ENCODE measurements at regions not wholly inside any gene's neighbourhood (a gene's known extent, or its start where the extent isn't known, plus 50 kb on each side); places are given as distances from the start of the nearest gene placed in this dataset.
"Not testable (repeated sequence)": the region's sequence is repeated elsewhere in the genome, so short reads cannot be mapped to it uniquely, and the experiment has no call there.

- DNase-seq (ENCODE audit: low read depth, low spot score) = no peak
These were observed 119.1 kb upstream of the CHORDC1 start for GRCh38 chr11:90341986-90342385.

- DNase-seq (ENCODE audit: low read depth, low spot score) = no peak
These were observed 109.6 kb upstream of the CHORDC1 start for GRCh38 chr11:90332415-90332814.

DNA sequence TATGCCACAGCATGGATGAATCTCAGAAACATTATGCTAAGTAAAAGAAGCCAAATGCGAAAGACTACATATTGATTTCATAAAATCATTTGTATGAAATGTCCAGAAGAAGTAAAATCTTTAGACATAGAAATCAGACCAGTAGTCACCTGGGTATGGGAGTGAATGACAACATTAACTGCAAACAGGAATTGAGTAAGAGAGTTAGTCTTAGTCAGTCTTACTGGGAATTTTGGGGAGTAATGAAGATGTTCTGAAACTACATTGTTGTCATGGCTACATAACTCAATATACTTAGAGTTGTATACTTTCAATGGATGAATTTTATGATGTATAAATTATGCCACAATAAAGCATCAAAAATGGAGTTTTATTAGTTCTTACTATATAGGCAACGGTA, 107.8 kb upstream of the CHORDC1 start:
- DNase-seq (ENCODE audit: low read depth, low spot score) = no peak

DNA sequence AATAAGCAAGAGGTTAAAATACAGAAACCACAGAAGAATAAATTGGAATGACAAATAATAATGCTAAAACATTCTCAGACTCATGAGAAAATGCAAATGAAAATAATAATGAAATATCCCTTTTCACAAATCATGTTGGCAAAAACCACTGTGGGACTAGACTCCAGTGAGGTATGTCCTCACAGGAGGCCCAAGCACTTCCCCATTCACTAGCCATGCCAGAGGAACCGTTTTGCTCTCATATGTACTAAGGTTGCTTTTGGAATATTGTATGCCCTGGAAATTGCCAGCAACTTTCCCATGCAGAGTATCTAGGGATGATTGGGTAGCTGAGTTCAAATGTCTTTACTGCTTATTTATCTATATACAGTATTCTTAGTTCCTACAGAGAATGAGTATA, 106.2 kb upstream of the CHORDC1 start:
- DNase-seq (ENCODE audit: low read depth, low spot score) = no peak

DNA sequence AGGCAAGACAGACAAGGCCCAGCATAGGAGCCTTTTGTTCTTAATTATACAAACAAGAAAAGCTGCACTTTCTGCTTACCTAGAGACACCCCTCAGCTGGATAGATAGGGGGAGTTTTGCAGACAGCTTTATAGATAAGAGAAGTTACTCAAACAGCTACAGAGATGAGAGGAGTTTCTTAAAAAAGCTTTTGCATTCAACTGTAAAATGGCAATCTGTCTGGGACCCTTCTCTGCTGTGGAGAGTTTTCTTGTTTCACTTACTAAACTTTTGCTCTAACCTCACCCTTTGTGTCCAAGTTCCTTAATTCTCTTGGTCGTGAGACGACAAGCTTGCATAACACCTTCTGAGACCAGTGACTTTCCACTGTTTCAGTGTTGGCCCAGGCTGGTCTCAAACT, 103.8 kb upstream of the CHORDC1 start:
- no peak for DNase-seq (ENCODE audit: low read depth, low spot score)

- no peak for DNase-seq (ENCODE audit: low read depth, low spot score)
These were observed 100.4 kb upstream of the CHORDC1 start for GRCh38 chr11:90323289-90323688.

GRCh38 chr11:90321018-90321417, 98.2 kb upstream of the CHORDC1 start:
- DNase-seq (ENCODE audit: low read depth, low spot score) = no peak

DNA sequence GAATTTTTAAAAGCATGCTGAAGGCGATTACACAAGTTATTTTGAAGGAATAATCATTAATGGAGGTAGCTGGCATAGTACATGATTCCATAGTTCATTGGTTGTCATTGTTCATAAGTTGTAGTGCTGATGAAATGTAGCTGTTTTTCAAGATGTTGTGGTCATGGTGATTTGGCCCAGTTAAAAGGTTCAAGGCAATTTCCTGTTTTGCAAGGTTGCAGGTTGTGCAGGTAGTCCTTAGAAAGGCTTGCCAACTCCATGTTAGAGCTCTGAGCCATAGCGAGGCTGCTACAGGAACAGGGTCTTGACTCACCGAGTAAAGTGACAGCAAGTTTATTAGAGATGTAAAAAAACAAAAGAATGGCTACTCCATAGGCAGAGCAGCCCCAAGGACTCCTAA, 95.8 kb upstream of the CHORDC1 start:
- DNase-seq (ENCODE audit: low read depth, low spot score) = no peak

DNA sequence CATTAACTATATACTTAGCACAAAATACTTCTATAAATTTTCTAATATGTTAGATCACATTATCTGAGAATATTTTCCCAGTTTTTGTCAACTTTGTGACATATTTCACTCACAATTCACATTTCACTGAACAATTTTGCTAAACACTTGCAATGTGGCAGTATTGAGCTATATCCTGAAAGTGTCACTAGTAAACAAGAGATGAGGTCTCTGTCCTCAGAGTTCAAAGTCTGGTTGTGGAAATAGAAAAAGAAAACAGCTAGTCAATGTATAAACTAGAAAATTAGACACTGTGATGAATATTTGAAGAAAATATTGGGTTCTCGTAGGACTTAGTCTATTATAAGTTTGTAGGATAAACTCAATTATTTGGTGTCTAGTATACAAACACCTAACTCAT, 87.4 kb upstream of the CHORDC1 start:
- DNase-seq (ENCODE audit: low read depth, low spot score) = no peak

GRCh38 chr11:90309693-90310092, 86.8 kb upstream of the CHORDC1 start:
- no peak for DNase-seq (ENCODE audit: low read depth, low spot score)

GRCh38 chr11:90294526-90294925, 71.7 kb upstream of the CHORDC1 start:
- DNase-seq (ENCODE audit: low read depth, low spot score) = no peak

- DNase-seq (ENCODE audit: low read depth, low spot score) = no peak
These were observed 71.2 kb upstream of the CHORDC1 start for GRCh38 chr11:90294091-90294490.

DNA sequence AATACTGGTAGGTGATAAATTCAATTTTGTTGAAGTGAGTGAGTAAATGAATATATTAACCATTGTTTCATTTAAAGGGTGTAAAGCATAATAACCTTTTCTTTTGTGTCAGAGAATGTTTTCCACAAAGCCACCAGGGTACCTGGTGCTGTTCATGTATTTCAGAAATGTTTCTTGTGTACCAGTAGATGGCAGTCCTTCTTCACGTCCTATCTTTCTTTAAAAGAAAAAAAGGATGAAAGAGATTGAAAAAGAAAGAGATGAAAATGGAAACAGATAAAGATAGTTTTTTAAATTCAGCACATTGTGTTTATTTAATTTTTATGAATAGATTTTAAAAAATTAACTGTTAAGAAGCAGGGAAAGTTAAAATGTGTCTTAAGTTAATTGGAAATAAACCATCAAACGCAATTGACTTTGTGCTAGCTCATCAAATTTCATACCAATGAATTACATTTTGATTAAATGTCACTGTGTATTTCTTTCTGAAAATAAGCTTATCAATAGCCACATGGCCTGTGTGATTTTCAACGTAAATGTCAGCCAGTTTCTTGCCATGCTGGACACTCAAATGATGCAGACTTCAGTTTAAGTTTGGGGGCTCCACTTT, 65.5 kb upstream of the CHORDC1 start:
- no peak for DNase-seq (ENCODE audit: low read depth, low spot score)

GRCh38 chr11:90286640-90287039, 63.8 kb upstream of the CHORDC1 start:
- no peak for DNase-seq (ENCODE audit: low read depth, low spot score)

GRCh38 chr11:90284171-90284570, 61.3 kb upstream of the CHORDC1 start:
- no peak for DNase-seq (ENCODE audit: low read depth, low spot score)

GRCh38 chr11:90282551-90283071, 59.8 kb upstream of the CHORDC1 start:
- not testable (repeated sequence) for DNase-seq (ENCODE audit: low read depth, low spot score)

DNA sequence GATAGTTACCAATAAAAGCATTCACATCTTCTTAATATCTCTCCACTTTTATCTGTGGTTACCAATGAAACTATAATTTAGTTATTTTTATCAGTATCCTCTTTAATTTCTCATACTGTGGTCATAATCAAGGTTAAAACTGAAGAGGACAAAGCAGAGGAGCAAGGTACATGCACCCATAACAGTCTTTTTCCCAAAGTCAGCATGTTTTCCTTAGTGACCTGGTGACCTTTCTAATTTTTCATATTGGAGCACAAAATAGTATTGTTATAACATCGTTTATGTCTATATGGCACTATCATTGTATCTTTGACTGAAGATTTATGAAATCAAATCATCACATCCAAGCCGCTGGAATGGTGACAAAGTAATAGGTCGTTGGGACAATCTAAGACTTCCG, 51.5 kb upstream of the CHORDC1 start:
- no peak for DNase-seq (ENCODE audit: low read depth, low spot score)

Data from brain pericyte (primary cell).